B cell (primary cell): ENCODE measurements at regions not wholly inside any gene's neighbourhood (a gene's known extent, or its start where the extent isn't known, plus 50 kb on each side); places are given as distances from the start of the nearest gene placed in this dataset.

Source experiments
- ATAC-seq: fragments of 200-7000 bp; cut with Tn5 transposase; one replicate; pipeline ENCODE4 v1.10.0; 2021; ENCODE audit warnings: low read depth, mild to moderate bottlenecking, moderate number of reproducible peaks, moderate library complexity
- CTCF ChIA-PET: fragments of 350-600 bp; sonication (Branson Sonifier 250); formaldehyde crosslinking; loops from one replicate; lab custom pipeline; 2021; ENCODE audit warnings: antibody characterized with exemption, inconsistent platforms; lab: Charles Lee
- POLR2A ChIA-PET: fragments of 350-600 bp; sonication (Branson Sonifier 250); formaldehyde crosslinking; loops from one replicate; lab custom pipeline; 2021; ENCODE audit warnings: antibody characterized with exemption; lab: Charles Lee
- DNase-seq: peaks from one replicate; pipeline ENCODE4 v3.0.0; 2013
- H2AFZ ChIP-seq: 2 replicates; pipeline ENCODE4 v1.6.1; 2012; ENCODE audit warnings: mild to moderate bottlenecking, low read depth, low read length; ENCODE audit not compliant: insufficient read depth, poor library complexity, severe bottlenecking
- H3K27ac ChIP-seq, 2 donors: 1 replicate in 1 of 2; 2 replicates in 1 of 2; pipeline ENCODE4 v1.5.1; 2012 to 2013; ENCODE audit warnings: low read length in 2 of 2, mild to moderate bottlenecking in 2 of 2, moderate library complexity in 1 of 2
- H3K27me3 ChIP-seq, 4 experiments: fragments of 200-600 bp in 1 of 4; sonication (generic) in 1 of 4; replicated peaks in 1 of 4; 1 replicate in 2 of 4; 2 replicates in 2 of 4; pipeline versions ENCODE4 v1.6.1 to v1.7.0; 2013 to 2016; ENCODE audit warnings: low read length in 3 of 4, mild to moderate bottlenecking in 2 of 4, mixed read lengths in 1 of 4, moderate library complexity in 1 of 4; ENCODE audit not compliant: insufficient read depth in 4 of 4, control insufficient read depth in 3 of 4; ENCODE audit errors: control extremely low read depth in 1 of 4
- H3K36me3 ChIP-seq, 2 experiments: replicated peaks in 1 of 2; 1 replicate in 1 of 2; 2 replicates in 1 of 2; pipeline versions ENCODE4 v1.6.1 to v1.7.1; 2013; ENCODE audit warnings: low read length in 1 of 2; ENCODE audit not compliant: insufficient read depth in 2 of 2, control insufficient read depth in 1 of 2; ENCODE audit errors: control extremely low read depth in 1 of 2, extremely low read depth in 1 of 2
- H3K4me1 ChIP-seq, 2 donors: fragments of 200-600 bp in 1 of 2; sonication (generic) in 1 of 2; 1 replicate in 1 of 2; 2 replicates in 1 of 2; pipeline versions ENCODE4 v1.5.1 to v1.6.1; 2013 to 2017; ENCODE audit warnings: low read length in 2 of 2; ENCODE audit not compliant: control insufficient read depth in 2 of 2, insufficient read depth in 2 of 2
- H3K4me2 ChIP-seq: replicated peaks from 2 replicates; pipeline ENCODE3; 2012; ENCODE audit warnings: mild to moderate bottlenecking, low read depth, low read length; ENCODE audit not compliant: poor library complexity, severe bottlenecking
- H3K4me3 ChIP-seq, 5 experiments: fragments of 200-600 bp in 1 of 5; sonication (generic) in 1 of 5; 1 replicate in 3 of 5; 2 replicates in 2 of 5; pipeline versions ENCODE4 v1.5.1 to v1.7.0; 2011 to 2016; ENCODE audit warnings: low read length in 4 of 5, mild to moderate bottlenecking in 4 of 5, low read depth in 2 of 5, control low read depth in 1 of 5, moderate library complexity in 1 of 5; ENCODE audit not compliant: insufficient read depth in 1 of 5; ENCODE audit errors: control extremely low read depth in 1 of 5, extremely low read depth in 1 of 5
- H3K79me2 ChIP-seq: fragments of 200-600 bp; sonication (generic); one replicate; pipeline ENCODE4 v1.6.0; 2016; ENCODE audit warnings: low read length; ENCODE audit not compliant: control insufficient read depth, insufficient read depth
- H3K9ac ChIP-seq: fragments of 200-600 bp; sonication (generic); 2 replicates; pipeline ENCODE4 v1.6.1; 2017; ENCODE audit warnings: mild to moderate bottlenecking, low read length, moderate library complexity
- H3K9me3 ChIP-seq, 3 donors: one replicate each; pipeline versions ENCODE4 v1.6.1 to v1.7.1; 2013; ENCODE audit warnings: low read length in 2 of 3; ENCODE audit not compliant: control insufficient read depth in 2 of 3, insufficient read depth in 1 of 3; ENCODE audit errors: control extremely low read depth in 1 of 3
- H4K20me1 ChIP-seq: 2 replicates; pipeline ENCODE4 v1.6.0; 2012; ENCODE audit warnings: mild to moderate bottlenecking, low read length; ENCODE audit not compliant: insufficient read depth, control insufficient read depth, poor library complexity, severe bottlenecking
- H3K27ac Mint-ChIP-seq: one replicate; pipeline ENCODE4 v1.8.0; 2021; ENCODE audit warnings: mixed read lengths
- H3K27me3 Mint-ChIP-seq: one replicate; pipeline ENCODE4 v1.8.0; 2021; ENCODE audit warnings: mixed read lengths
- H3K4me1 Mint-ChIP-seq: one replicate; pipeline ENCODE4 v1.8.0; 2021; ENCODE audit warnings: mixed read lengths
- H3K4me3 Mint-ChIP-seq: one replicate; pipeline ENCODE4 v1.8.0; 2021; ENCODE audit warnings: mixed read lengths
- H3K9me3 Mint-ChIP-seq: one replicate; pipeline ENCODE4 v1.8.0; 2022; ENCODE audit warnings: mixed read lengths; ENCODE audit not compliant: insufficient read depth
- EZH2 ChIP-seq: IDR thresholded peaks from 2 replicates; pipeline ENCODE4 v1.6.1; 2012; ENCODE audit warnings: borderline replicate concordance, low read depth, mild to moderate bottlenecking, moderate library complexity, low read length; ENCODE audit not compliant: insufficient read depth, poor library complexity, severe bottlenecking
- intact Hi-C: fragments of 100-400 bp; cut with micrococcal nuclease; formaldehyde crosslinking; loops from one replicate; pipeline ENCODE4 v1.10.0; 2022
- TF ChIP-seq, protein P1 (sequence below): fragments of 200-600 bp; IDR thresholded peaks from one replicate; pipeline ENCODE4 v1.8.0; 2022; ENCODE audit warnings: antibody characterized with exemption, mild to moderate bottlenecking

DNA sequence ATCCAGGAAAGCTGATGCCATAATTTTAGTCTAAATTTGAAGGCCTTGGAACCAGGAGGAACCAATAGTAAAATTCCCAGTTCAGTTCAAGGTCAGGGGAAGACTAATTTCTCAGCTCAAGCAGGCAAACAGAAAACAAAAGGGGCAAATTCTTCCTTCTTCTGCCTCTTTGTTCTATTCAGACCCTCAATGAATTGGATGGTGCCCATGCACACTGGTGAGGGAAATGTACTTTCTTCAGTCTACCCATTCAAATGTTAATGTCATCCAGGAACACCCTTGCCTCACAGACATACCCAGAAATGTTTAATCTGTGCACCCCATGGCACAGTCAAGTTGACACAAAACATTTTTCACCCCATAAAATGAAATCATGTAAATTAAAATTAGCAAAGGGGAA is 1851.2 kb upstream of the ADGRL3 start:
- Mint-ChIP-seq H3K4me1 (no peaks in the 10 kb centered on the region), H3K9me3 (no peaks in the 10 kb centered on the region), H3K4me3 (no peak overlapping the region), H3K27ac (no peak overlapping the region), H3K27me3 (no peaks in the 10 kb centered on the region)
- intact Hi-C loops: no loop called here
- no peak for TF ChIP-seq EZH2
- TF ChIP-seq, protein P1, sequence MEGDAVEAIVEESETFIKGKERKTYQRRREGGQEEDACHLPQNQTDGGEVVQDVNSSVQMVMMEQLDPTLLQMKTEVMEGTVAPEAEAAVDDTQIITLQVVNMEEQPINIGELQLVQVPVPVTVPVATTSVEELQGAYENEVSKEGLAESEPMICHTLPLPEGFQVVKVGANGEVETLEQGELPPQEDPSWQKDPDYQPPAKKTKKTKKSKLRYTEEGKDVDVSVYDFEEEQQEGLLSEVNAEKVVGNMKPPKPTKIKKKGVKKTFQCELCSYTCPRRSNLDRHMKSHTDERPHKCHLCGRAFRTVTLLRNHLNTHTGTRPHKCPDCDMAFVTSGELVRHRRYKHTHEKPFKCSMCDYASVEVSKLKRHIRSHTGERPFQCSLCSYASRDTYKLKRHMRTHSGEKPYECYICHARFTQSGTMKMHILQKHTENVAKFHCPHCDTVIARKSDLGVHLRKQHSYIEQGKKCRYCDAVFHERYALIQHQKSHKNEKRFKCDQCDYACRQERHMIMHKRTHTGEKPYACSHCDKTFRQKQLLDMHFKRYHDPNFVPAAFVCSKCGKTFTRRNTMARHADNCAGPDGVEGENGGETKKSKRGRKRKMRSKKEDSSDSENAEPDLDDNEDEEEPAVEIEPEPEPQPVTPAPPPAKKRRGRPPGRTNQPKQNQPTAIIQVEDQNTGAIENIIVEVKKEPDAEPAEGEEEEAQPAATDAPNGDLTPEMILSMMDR: no peak
- no peak overlapping the region for H3K27ac ChIP-seq
- no peaks in the 10 kb centered on the region for H4K20me1 ChIP-seq
- POLR2A ChIA-PET: no interaction called here
- H2AFZ ChIP-seq: no peak overlapping the region
- H3K27me3 ChIP-seq: no peaks in the 10 kb centered on the region
- H3K4me2 ChIP-seq: no peak overlapping the region
- no peak for DNase-seq
- ATAC-seq: no peak
- H3K4me3 ChIP-seq: no peak overlapping the region
- CTCF ChIA-PET: no interaction called here
- H3K79me2 ChIP-seq: no peaks in the 10 kb centered on the region
- no peaks in the 10 kb centered on the region for H3K4me1 ChIP-seq
- H3K9ac ChIP-seq: no peak overlapping the region
- H3K9me3 ChIP-seq: no peaks in the 10 kb centered on the region
- no peaks in the 10 kb centered on the region for H3K36me3 ChIP-seq

DNA sequence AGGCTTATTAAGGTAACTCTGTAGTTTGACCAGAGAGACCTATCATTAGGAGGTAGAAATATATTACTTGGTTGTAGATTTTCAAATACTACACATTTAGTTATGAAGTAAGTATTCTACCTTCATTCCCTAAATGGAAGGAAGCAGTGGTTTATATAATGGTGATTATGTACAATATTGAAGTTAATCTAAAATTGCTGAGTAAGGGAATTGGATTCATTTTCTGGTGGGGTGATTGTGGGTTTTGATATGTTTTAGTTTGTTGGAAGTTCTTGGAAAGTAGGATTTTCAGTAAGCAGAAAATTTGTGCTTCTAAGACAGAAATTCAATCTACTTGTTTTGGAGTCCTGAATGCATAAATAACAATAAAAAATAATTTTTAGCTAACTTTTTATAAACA is 1830.9 kb upstream of the ADGRL3 start:
- intact Hi-C loops: no loop called here
- Mint-ChIP-seq H3K4me1 (no peaks in the 10 kb centered on the region), H3K27me3 (no peaks in the 10 kb centered on the region), H3K27ac (no peak overlapping the region), H3K9me3 (no peaks in the 10 kb centered on the region), H3K4me3 (no peak overlapping the region)
- DNase-seq (no peak), ATAC-seq (no peak)
- Histone ChIP-seq H3K4me3 (no peak overlapping the region), H3K4me2 (no peak overlapping the region), H4K20me1 (no peaks in the 10 kb centered on the region), H2AFZ (no peak overlapping the region), H3K79me2 (no peaks in the 10 kb centered on the region), H3K27me3 (no peaks in the 10 kb centered on the region), H3K9me3 (no peaks in the 10 kb centered on the region), H3K9ac (no peak overlapping the region), H3K27ac (no peak overlapping the region), H3K36me3 (no peaks in the 10 kb centered on the region), H3K4me1 (no peaks in the 10 kb centered on the region)
- ChIA-PET POLR2A (no interaction called here), CTCF (no interaction called here)
- TF ChIP-seq EZH2: no peak
- TF ChIP-seq, protein P1: no peak
